NCI-H1694 (cell line): ENCODE measurements at regions not wholly inside any gene's neighbourhood (a gene's known extent, or its start where the extent isn't known, plus 50 kb on each side); places are given as distances from the start of the nearest gene placed in this dataset.
"Not testable (repeated sequence)": the region's sequence is repeated elsewhere in the genome, so short reads cannot be mapped to it uniquely, and the experiment has no call there.

Experiments used
- DNase-seq: peaks from one replicate; lab custom pipeline; 2025; lab: John Stamatoyannopoulos, UW

- no peak for DNase-seq
Observed at GRCh38 chr15:26075770-26076169, 212.6 kb upstream of the ATP10A start.

- DNase-seq, result no peak
Observed at GRCh38 chr15:26073430-26074333, 210.6 kb upstream of the ATP10A start.

GRCh38 chr15:26070095-26070532 is 207.0 kb upstream of the ATP10A start:
- no peak for DNase-seq

GRCh38 chr15:26069231-26069641 is 206.1 kb upstream of the ATP10A start:
- DNase-seq, result no peak

GRCh38 chr15:26066896-26067295 is 203.8 kb upstream of the ATP10A start:
- no peak for DNase-seq

GRCh38 chr15:26065723-26066122 is 202.6 kb upstream of the ATP10A start:
- DNase-seq, result no peak

GRCh38 chr15:26061248-26061647 is 198.1 kb upstream of the ATP10A start:
- DNase-seq, result no peak

GRCh38 chr15:26056766-26057165 is 193.6 kb upstream of the ATP10A start:
- not testable (repeated sequence) for DNase-seq

GRCh38 chr15:26051761-26052675 is 188.9 kb upstream of the ATP10A start:
- no peak for DNase-seq

GRCh38 chr15:26050984-26051383 is 187.9 kb upstream of the ATP10A start:
- DNase-seq, result no peak

GRCh38 chr15:26049900-26050657 is 187.0 kb upstream of the ATP10A start:
- DNase-seq, result no peak

- DNase-seq, result no peak
Observed at GRCh38 chr15:26048669-26049068, 185.5 kb upstream of the ATP10A start.

- DNase-seq, result no peak
Observed at GRCh38 chr15:26045516-26045915, 182.4 kb upstream of the ATP10A start.

- DNase-seq, result no peak
Observed at GRCh38 chr15:26043018-26043417, 179.9 kb upstream of the ATP10A start.

GRCh38 chr15:26038693-26039092 is 175.6 kb upstream of the ATP10A start:
- no peak for DNase-seq

- no peak for DNase-seq
Observed at GRCh38 chr15:26037369-26037768, 174.2 kb upstream of the ATP10A start.

GRCh38 chr15:26033493-26033892 is 170.4 kb upstream of the ATP10A start:
- no peak for DNase-seq

GRCh38 chr15:26032162-26032846 is 169.2 kb upstream of the ATP10A start:
- DNase-seq, result no peak

GRCh38 chr15:26029586-26029985 is 166.5 kb upstream of the ATP10A start:
- not testable (repeated sequence) for DNase-seq

- no peak for DNase-seq
Observed at GRCh38 chr15:26029146-26029545, 166.0 kb upstream of the ATP10A start.

- DNase-seq, result no peak
Observed at GRCh38 chr15:26028086-26028740, 165.1 kb upstream of the ATP10A start.
